ENCODE measurements at regions not wholly inside any gene's neighbourhood (a gene's known extent, or its start where the extent isn't known, plus 50 kb on each side); places are given as distances from the start of the nearest gene placed in this dataset.

DNA sequence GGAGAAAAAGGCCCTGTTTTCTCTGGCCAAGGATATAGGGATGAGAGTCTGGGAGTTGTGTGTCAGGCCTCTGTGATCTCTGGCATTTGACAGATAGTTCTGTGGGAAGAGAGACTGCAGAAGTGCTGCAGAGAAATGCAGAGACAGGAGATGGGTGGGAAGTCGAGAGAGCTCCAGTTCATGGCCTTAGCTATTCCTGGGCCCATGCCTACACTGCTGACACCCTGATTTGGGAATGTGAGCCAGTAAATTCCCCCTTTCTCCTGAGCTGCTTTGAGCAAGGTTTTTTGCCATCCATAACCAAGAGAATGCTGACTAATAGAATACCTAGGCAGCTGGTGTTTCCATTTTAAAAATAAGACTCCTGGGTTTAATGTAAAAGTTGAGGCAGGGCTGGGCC is 59.3 kb downstream of the EBLN2 start:
- Histone ChIP-seq H3K27me3 (ENCODE audit: insufficient read depth, insufficient read length) (no peaks in the 10 kb centered on the region), H3K9me3 (ENCODE audit: insufficient read depth, low read length) (peaks cover 9% of the 10 kb centered on the region; the same call in 1 of the 2 replicates), H3K36me3 (ENCODE audit: insufficient read depth, insufficient read length, low read length) (no peaks in the 10 kb centered on the region), H3K4me1 (ENCODE audit: insufficient read depth, insufficient read length) (no peaks in the 10 kb centered on the region), H3K9ac (ENCODE audit: insufficient read length, low read depth) (no peak overlapping the region), H3K4me3 (ENCODE audit: insufficient read length, low read depth) (no peak overlapping the region)
- no peak for TF ChIP-seq YY1 (IDR thresholded peaks at IDR 0.05; ENCODE audit: insufficient read depth, insufficient read length)
- TF ChIP-seq ZNF274 (IDR thresholded peaks at IDR 0.05; ENCODE audit: low read depth, low read length) = no peak
- no peak for DNase-seq (ENCODE audit: low read depth, low spot score)

DNA sequence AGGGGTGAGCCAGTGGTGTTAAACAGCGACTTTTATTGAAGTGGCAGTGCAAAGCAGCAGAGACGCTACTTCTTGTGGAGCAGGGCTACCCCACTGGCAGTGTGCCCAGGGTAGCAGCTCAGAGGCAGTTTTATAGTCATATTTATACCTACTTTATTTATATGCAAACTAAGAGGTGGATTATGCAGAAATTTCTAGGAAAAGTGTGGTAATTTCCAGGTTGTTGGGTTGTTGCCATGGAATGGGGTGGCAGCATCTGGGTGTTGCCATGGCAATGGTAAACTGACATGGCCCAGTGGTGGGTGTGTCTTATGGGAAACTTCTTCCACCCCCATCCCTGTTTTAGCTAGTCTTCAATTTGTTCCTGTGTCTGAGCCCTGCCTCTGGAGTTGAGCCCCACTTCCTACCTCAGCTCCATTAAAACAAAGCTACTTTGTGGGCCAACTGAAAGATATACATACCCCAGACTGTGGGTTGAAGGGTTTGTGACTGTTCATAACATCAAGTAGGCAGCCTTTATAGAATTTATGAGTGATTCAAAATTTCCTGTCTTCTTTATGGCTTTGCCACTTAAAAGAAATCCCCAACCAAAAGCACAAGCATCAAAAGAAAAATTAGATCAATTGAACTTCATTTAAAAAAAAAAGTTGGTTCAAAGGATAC is 60.3 kb downstream of the EBLN2 start:
- Histone ChIP-seq H3K9ac (ENCODE audit: insufficient read length, low read depth) (no peak overlapping the region), H3K9me3 (ENCODE audit: insufficient read depth, low read length) (peaks cover 9% of the 10 kb centered on the region; the same call in 1 of the 2 replicates), H3K4me1 (ENCODE audit: insufficient read depth, insufficient read length) (no peaks in the 10 kb centered on the region), H3K36me3 (ENCODE audit: insufficient read depth, insufficient read length, low read length) (no peaks in the 10 kb centered on the region), H3K4me3 (ENCODE audit: insufficient read length, low read depth) (no peak overlapping the region), H3K27me3 (ENCODE audit: insufficient read depth, insufficient read length) (no peaks in the 10 kb centered on the region)
- TF ChIP-seq ZNF274 (IDR thresholded peaks at IDR 0.05; ENCODE audit: low read depth, low read length) (no peak), YY1 (IDR thresholded peaks at IDR 0.05; ENCODE audit: insufficient read depth, insufficient read length) (no peak), SUZ12 (IDR thresholded peaks at IDR 0.05; ENCODE audit: extremely low read depth, insufficient read depth, insufficient read length) (no peak)
- DNase-seq (ENCODE audit: low read depth, low spot score) = no peak

DNA sequence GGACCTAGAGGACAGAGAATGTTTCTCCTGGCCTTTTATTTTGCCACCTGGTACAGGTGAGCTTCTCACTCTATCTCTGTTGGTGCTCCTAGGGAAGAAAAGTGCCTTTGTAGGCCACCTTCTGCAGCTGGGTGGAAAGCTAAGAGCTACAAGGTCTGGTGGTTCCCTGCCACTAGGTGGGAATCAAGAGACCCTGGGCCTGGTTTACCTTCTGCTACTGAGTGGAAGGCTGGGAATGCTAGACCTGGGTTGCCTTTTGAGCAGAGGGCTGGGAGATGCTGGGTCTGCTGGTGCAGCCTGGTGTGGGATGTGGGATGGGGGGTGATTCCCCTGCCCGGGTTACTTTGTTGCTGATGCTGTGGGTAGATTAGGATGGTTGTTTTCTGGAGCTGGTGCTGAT is 72.6 kb downstream of the EBLN2 start:
- Histone ChIP-seq H3K36me3 (ENCODE audit: insufficient read depth, insufficient read length, low read length) (no peaks in the 10 kb centered on the region), H3K9ac (ENCODE audit: insufficient read length, low read depth) (no peak overlapping the region), H3K27me3 (ENCODE audit: insufficient read depth, insufficient read length) (no peaks in the 10 kb centered on the region), H3K4me3 (ENCODE audit: insufficient read length, low read depth) (no peak overlapping the region), H3K9me3 (ENCODE audit: insufficient read depth, low read length) (no peaks in the 10 kb centered on the region), H3K4me1 (ENCODE audit: insufficient read depth, insufficient read length) (no peaks in the 10 kb centered on the region)
- no peak for TF ChIP-seq ZNF274 (IDR thresholded peaks at IDR 0.05; ENCODE audit: low read depth, low read length)
- TF ChIP-seq YY1 (IDR thresholded peaks at IDR 0.05; ENCODE audit: insufficient read depth, insufficient read length) = no peak
- no peak for TF ChIP-seq SUZ12 (IDR thresholded peaks at IDR 0.05; ENCODE audit: extremely low read depth, insufficient read depth, insufficient read length)
- DNase-seq (ENCODE audit: low read depth, low spot score) = no peak

DNA sequence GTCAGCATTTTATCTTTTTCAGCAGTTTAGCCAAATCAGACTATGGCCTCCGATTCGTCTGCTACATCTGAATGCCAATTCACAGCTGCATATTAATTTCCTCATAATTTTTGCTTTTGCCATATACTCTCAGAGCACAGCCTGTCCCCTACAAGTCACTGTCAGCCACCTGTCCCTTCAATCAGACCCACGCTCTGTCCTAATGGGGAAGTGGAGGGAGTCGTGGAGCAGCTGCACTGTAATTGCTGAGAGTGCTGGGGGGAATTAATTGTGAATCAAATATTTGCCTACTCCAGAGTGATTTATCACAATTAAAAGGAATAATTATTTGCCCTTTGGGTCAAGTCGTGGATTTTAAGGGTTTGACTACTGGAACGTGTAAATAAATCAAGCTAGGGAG is 75.5 kb downstream of the EBLN2 start:
- TF ChIP-seq SUZ12 (IDR thresholded peaks at IDR 0.05; ENCODE audit: extremely low read depth, insufficient read depth, insufficient read length) = no peak
- no peak for TF ChIP-seq ZNF274 (IDR thresholded peaks at IDR 0.05; ENCODE audit: low read depth, low read length)
- TF ChIP-seq YY1 (IDR thresholded peaks at IDR 0.05; ENCODE audit: insufficient read depth, insufficient read length) = no peak
- no peaks in the 10 kb centered on the region for H3K36me3 ChIP-seq (ENCODE audit: insufficient read depth, insufficient read length, low read length)
- no peaks in the 10 kb centered on the region for H3K9me3 ChIP-seq (ENCODE audit: insufficient read depth, low read length)
- no peak overlapping the region for H3K9ac ChIP-seq (ENCODE audit: insufficient read length, low read depth)
- no peak overlapping the region for H3K4me3 ChIP-seq (ENCODE audit: insufficient read length, low read depth)
- no peak for DNase-seq (ENCODE audit: low read depth, low spot score)
- no peaks in the 10 kb centered on the region for H3K27me3 ChIP-seq (ENCODE audit: insufficient read depth, insufficient read length)
- H3K4me1 ChIP-seq (ENCODE audit: insufficient read depth, insufficient read length) = no peaks in the 10 kb centered on the region

DNA sequence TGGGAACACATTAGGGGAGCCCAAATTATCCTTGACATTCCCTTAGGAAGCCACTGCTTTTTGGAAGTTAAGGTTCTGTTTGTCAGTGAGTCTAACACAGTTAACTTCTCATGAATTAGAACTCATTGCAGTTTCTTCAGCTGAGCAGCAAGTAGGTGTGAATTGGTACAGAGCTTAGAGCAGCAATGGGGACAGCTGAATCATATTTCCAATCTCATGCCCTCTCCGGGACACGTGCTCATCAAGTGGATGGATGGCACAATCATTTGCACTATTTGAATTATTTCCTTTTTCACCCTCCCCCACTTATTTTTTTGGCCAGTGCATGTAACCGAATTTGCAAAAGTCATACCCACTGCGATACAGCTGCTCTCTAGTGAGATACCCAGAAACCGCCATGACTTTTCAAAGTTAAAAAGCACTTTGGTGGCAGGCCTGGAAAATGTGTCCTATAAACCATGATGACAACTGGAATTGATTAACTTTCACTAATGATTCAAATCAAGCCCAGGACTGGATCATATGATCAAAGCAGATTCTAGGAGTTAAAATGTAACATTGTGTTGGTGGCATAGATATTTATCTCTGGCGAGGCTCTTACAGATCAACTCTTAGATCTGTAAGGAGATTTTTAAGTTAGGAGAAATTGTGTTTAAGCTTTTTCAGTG is 76.4 kb downstream of the EBLN2 start:
- Histone ChIP-seq H3K4me1 (ENCODE audit: insufficient read depth, insufficient read length) (no peaks in the 10 kb centered on the region), H3K9ac (ENCODE audit: insufficient read length, low read depth) (no peak overlapping the region), H3K27me3 (ENCODE audit: insufficient read depth, insufficient read length) (no peaks in the 10 kb centered on the region), H3K9me3 (ENCODE audit: insufficient read depth, low read length) (no peaks in the 10 kb centered on the region), H3K4me3 (ENCODE audit: insufficient read length, low read depth) (no peak overlapping the region), H3K36me3 (ENCODE audit: insufficient read depth, insufficient read length, low read length) (no peaks in the 10 kb centered on the region)
- DNase-seq (ENCODE audit: low read depth, low spot score) = no peak
- TF ChIP-seq SUZ12 (IDR thresholded peaks at IDR 0.05; ENCODE audit: extremely low read depth, insufficient read depth, insufficient read length) (no peak), YY1 (IDR thresholded peaks at IDR 0.05; ENCODE audit: insufficient read depth, insufficient read length) (no peak), ZNF274 (IDR thresholded peaks at IDR 0.05; ENCODE audit: low read depth, low read length) (no peak)

DNA sequence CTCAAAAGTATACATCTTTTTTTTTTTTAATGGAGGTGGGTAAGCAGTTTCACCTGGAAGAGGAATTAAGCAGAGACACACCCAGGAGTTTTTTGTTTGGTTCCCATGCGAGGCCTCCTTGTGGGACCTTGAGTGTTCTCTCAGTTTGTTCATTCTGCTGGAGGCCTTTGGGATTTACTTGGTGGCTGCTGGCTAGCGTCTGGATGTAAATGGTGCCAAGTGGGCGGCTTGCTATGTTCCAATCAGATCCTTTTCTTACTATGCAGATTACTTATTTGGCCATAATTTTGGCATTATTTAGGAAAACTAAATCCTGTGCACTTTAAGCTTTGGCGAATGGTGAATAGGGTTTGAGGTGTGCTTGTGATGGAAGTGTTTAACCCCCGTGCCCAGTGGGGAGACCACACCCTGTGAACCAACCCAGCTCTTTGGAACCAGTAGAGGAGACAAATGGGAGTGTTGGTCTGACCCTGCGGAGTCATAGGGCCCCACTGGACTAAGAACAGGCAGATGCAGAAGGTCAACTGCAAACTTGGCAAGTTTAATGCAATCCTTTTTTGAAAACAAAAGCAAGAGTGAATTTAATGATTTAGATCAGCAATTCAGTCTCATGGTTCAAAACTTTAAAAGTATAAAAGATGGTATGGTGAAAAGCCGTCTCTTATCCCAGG is 79.4 kb downstream of the EBLN2 start:
- no peak for DNase-seq (ENCODE audit: low read depth, low spot score)
- no peaks in the 10 kb centered on the region for H3K27me3 ChIP-seq (ENCODE audit: insufficient read depth, insufficient read length)
- no peaks in the 10 kb centered on the region for H3K9me3 ChIP-seq (ENCODE audit: insufficient read depth, low read length)
- H3K4me3 ChIP-seq (ENCODE audit: insufficient read length, low read depth) = no peak overlapping the region
- H3K4me1 ChIP-seq (ENCODE audit: insufficient read depth, insufficient read length) = no peaks in the 10 kb centered on the region
- TF ChIP-seq YY1 (IDR thresholded peaks at IDR 0.05; ENCODE audit: insufficient read depth, insufficient read length) (no peak), SUZ12 (IDR thresholded peaks at IDR 0.05; ENCODE audit: extremely low read depth, insufficient read depth, insufficient read length) (no peak), ZNF274 (IDR thresholded peaks at IDR 0.05; ENCODE audit: low read depth, low read length) (no peak)
- H3K36me3 ChIP-seq (ENCODE audit: insufficient read depth, insufficient read length, low read length) = no peaks in the 10 kb centered on the region
- H3K9ac ChIP-seq (ENCODE audit: insufficient read length, low read depth) = no peak overlapping the region

DNA sequence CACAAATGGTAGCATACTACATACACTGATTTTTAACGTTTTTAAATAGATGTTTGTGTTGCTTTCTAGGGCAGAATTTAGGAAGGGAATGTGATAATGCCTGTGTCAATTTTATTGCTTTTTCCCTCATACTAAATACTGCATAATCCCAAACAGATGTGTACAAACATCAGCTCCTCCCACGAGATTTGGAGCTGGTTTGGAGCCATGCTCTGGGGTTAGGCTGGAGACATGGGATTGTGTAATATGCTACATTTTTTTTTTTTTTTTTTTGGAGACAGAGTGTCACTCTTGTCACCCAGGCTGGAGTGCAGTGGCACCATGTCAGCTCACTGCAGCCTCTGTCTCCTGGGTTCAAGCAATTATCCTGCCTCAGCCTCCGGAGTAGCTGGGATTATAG is 80.1 kb downstream of the EBLN2 start:
- H3K9me3 ChIP-seq (ENCODE audit: insufficient read depth, low read length) = no peaks in the 10 kb centered on the region
- no peaks in the 10 kb centered on the region for H3K27me3 ChIP-seq (ENCODE audit: insufficient read depth, insufficient read length)
- no peaks in the 10 kb centered on the region for H3K4me1 ChIP-seq (ENCODE audit: insufficient read depth, insufficient read length)
- no peak for DNase-seq (ENCODE audit: low read depth, low spot score)
- H3K4me3 ChIP-seq (ENCODE audit: insufficient read length, low read depth) = no peak overlapping the region
- no peak for TF ChIP-seq YY1 (IDR thresholded peaks at IDR 0.05; ENCODE audit: insufficient read depth, insufficient read length)
- no peak for TF ChIP-seq ZNF274 (IDR thresholded peaks at IDR 0.05; ENCODE audit: low read depth, low read length)
- no peak for TF ChIP-seq SUZ12 (IDR thresholded peaks at IDR 0.05; ENCODE audit: extremely low read depth, insufficient read depth, insufficient read length)
- no peak overlapping the region for H3K9ac ChIP-seq (ENCODE audit: insufficient read length, low read depth)
- no peaks in the 10 kb centered on the region for H3K36me3 ChIP-seq (ENCODE audit: insufficient read depth, insufficient read length, low read length)
